Mesendoderm (in vitro differentiated cells): ENCODE measurements at regions not wholly inside any gene's neighbourhood (a gene's known extent, or its start where the extent isn't known, plus 50 kb on each side); places are given as distances from the start of the nearest gene placed in this dataset.
A peak's percentile ranks its signal among the peaks of the same experiment; 100 is the strongest.
"Not testable (repeated sequence)": the region's sequence is repeated elsewhere in the genome, so short reads cannot be mapped to it uniquely, and the experiment has no call there.

Experiments
- DNase-seq: peaks from one replicate; pipeline ENCODE4 v3.0.0; 2013
- H2AK5ac ChIP-seq: 2 replicates; pipeline ENCODE4 v1.6.1; 2013; ENCODE audit warnings: low read length, inconsistent platforms
- H2BK120ac ChIP-seq: 2 replicates; pipeline ENCODE4 v1.6.1; 2013; ENCODE audit warnings: low read depth, mild to moderate bottlenecking, low read length, moderate library complexity, mixed read lengths
- H2BK15ac ChIP-seq: replicated peaks from 2 replicates; pipeline ENCODE4 v1.6.1; 2013; ENCODE audit warnings: low read depth, mild to moderate bottlenecking, moderate library complexity
- H2BK5ac ChIP-seq: 2 replicates; pipeline ENCODE4 v1.6.1; 2013; ENCODE audit warnings: low read length, inconsistent platforms
- H3K18ac ChIP-seq: 2 replicates; pipeline ENCODE4 v1.6.1; 2013; ENCODE audit warnings: mild to moderate bottlenecking, low read length, mixed read lengths
- H3K23ac ChIP-seq: one replicate; pipeline ENCODE4 v1.6.1; 2013; ENCODE audit warnings: low read length
- H3K27ac ChIP-seq: 2 replicates; pipeline ENCODE4 v1.5.1; 2013; ENCODE audit warnings: low read depth, mild to moderate bottlenecking, inconsistent platforms, low read length, moderate library complexity
- H3K27me3 ChIP-seq: 2 replicates; pipeline ENCODE4 v1.6.1; 2013; ENCODE audit warnings: low read length, control low read depth, mild to moderate bottlenecking, inconsistent platforms; ENCODE audit not compliant: insufficient read depth, poor library complexity
- H3K36me3 ChIP-seq: 2 replicates; pipeline ENCODE4 v1.6.1; 2013; ENCODE audit warnings: low read length, inconsistent platforms; ENCODE audit not compliant: control insufficient read depth, insufficient read depth
- H3K4ac ChIP-seq: one replicate; pipeline ENCODE4 v1.6.1; 2013; ENCODE audit warnings: low read depth, mild to moderate bottlenecking, low read length, moderate library complexity
- H3K4me1 ChIP-seq: 2 replicates; pipeline ENCODE4 v1.6.1; 2013; ENCODE audit warnings: low read depth, low read length, inconsistent platforms; ENCODE audit not compliant: control insufficient read depth
- H3K4me2 ChIP-seq: 2 replicates; pipeline ENCODE4 v1.6.1; 2013; ENCODE audit warnings: low read length
- H3K4me3 ChIP-seq: 2 replicates; pipeline ENCODE4 v1.5.1; 2013; ENCODE audit warnings: mild to moderate bottlenecking, low read length
- H3K56ac ChIP-seq: one replicate; pipeline ENCODE4 v1.6.1; 2013; ENCODE audit warnings: low read length
- H3K79me1 ChIP-seq: 2 replicates; pipeline ENCODE4 v1.6.1; 2013; ENCODE audit warnings: low read length, inconsistent platforms
- H3K79me2 ChIP-seq: 2 replicates; pipeline ENCODE4 v1.6.1; 2013; ENCODE audit warnings: mild to moderate bottlenecking, low read length; ENCODE audit not compliant: control insufficient read depth, insufficient read depth
- H3K9ac ChIP-seq: 2 replicates; pipeline ENCODE4 v1.6.1; 2013; ENCODE audit warnings: low read length, inconsistent platforms
- H4K5ac ChIP-seq: one replicate; pipeline ENCODE4 v1.6.1; 2013; ENCODE audit warnings: low read length
- H4K8ac ChIP-seq: one replicate; pipeline ENCODE4 v1.6.1; 2013; ENCODE audit warnings: low read depth, mild to moderate bottlenecking, control low read depth, low read length, moderate library complexity
- WGBS: extraction: QIAGEN DNeasy Blood & Tissue Kit; methylation state at CpG from one replicate; pipeline ENCODE4 v1.1.7; 2013; ENCODE audit warnings: low lambda C conversion rate, missing lambda C conversion rate; ENCODE audit not compliant: insufficient coverage; ENCODE audit errors: extremely low coverage; 5-methylcytosine and 5-hydroxymethylcytosine counted together

DNA sequence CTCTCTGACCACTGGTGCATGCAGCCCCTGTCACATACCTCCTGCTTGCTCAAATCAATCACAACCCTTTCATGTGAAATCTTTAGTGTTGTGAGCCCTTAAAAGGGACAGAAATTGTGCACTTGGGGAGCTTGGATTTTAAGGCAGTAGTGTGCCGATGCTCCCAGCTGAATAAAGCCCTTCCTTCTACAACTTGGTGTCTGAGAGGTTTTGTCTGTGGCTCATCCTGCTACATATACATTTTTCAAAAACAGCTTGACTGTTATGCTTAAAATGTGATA is 413.8 kb downstream of the DAD1 start:
- H4K8ac ChIP-seq, H3K36me3 ChIP-seq, H3K4me3 ChIP-seq, H3K4ac ChIP-seq, H3K79me1 ChIP-seq, H2AK5ac ChIP-seq, H3K27ac ChIP-seq, H3K79me2 ChIP-seq, H2BK15ac ChIP-seq, H3K23ac ChIP-seq, H3K9ac ChIP-seq, H3K27me3 ChIP-seq, H3K18ac ChIP-seq, H3K56ac ChIP-seq, H2BK5ac ChIP-seq, H3K4me2 ChIP-seq, DNase-seq, H4K5ac ChIP-seq, H2BK120ac ChIP-seq, H3K4me1 ChIP-seq: not testable (repeated sequence)
- no CpG with 5 or more reads among the region's 1 CpG for WGBS

- Histone ChIP-seq H2AK5ac (no peak overlapping the region), H3K9ac (no peak overlapping the region), H3K36me3 (no peaks in the 10 kb centered on the region), H3K56ac (no peak overlapping the region), H3K4me3 (no peak overlapping the region), H2BK5ac (no peak overlapping the region), H3K79me1 (no peaks in the 10 kb centered on the region), H4K5ac (no peak overlapping the region), H3K4ac (no peak overlapping the region), H3K18ac (no peak overlapping the region), H3K27me3 (no peaks in the 10 kb centered on the region), H3K23ac (no peak overlapping the region), H4K8ac (no peak overlapping the region), H3K4me1 (no peaks in the 10 kb centered on the region), H3K79me2 (no peaks in the 10 kb centered on the region), H3K27ac (no peak overlapping the region), H2BK120ac (no peak overlapping the region), H3K4me2 (no peak overlapping the region), H2BK15ac (no peak overlapping the region)
- DNase-seq = no peak
- WGBS = no CpG with 5 or more reads among the region's 8 CpGs
Observed at GRCh38 chr14:22174412-22175277, 414.4 kb downstream of the DAD1 start.

DNA sequence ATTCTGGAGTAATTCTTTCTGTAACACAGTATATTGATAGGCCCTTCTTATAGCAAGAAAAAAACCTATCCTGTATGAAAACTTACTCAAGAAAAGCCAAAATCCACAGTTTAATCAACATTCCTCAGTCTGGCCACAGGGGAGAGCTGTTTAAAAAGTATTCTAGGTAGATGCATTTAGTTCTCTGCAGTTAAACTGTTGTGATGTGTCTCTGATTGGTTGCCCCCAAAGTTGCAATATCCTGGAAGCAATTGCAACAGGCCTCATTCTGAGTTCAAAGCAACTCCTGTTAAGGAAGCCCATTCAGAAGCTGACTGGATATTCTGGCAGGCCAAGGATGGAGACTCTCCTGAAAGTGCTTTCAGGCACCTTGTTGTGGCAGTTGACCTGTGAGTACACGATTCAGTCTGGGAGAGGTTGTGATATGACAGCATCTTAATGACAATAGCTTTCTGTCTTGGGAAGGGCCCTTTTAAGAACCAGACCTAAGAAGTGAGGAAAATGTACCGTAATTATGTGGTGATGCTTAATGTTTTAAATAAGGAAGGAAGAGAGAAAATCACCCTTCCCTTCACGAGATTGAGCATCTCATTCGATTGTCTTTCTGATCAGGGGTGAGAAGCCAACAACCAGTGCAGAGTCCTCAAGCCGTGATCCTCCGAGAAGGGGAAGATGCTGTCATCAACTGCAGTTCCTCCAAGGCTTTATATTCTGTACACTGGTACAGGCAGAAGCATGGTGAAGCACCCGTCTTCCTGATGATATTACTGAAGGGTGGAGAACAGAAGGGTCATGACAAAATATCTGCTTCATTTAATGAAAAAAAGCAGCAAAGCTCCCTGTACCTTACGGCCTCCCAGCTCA is 420.7 kb downstream of the DAD1 start:
- H3K79me1 ChIP-seq = no peaks in the 10 kb centered on the region
- H2BK5ac ChIP-seq = no peak overlapping the region
- no peak overlapping the region for H4K8ac ChIP-seq
- H3K4me1 ChIP-seq = no peaks in the 10 kb centered on the region
- no peak overlapping the region for H3K23ac ChIP-seq
- no peak overlapping the region for H3K9ac ChIP-seq
- H3K18ac ChIP-seq = no peak overlapping the region
- WGBS = no CpG with 5 or more reads among the region's 8 CpGs
- H2BK120ac ChIP-seq = no peak overlapping the region
- no peak overlapping the region for H3K4me2 ChIP-seq
- no peaks in the 10 kb centered on the region for H3K27me3 ChIP-seq
- peak; percentile 76 for DNase-seq
- H3K36me3 ChIP-seq = no peaks in the 10 kb centered on the region
- no peak overlapping the region for H3K4ac ChIP-seq
- H3K4me3 ChIP-seq = no peak overlapping the region
- no peak overlapping the region for H2BK15ac ChIP-seq
- no peak overlapping the region for H3K56ac ChIP-seq
- no peaks in the 10 kb centered on the region for H3K79me2 ChIP-seq
- no peak overlapping the region for H4K5ac ChIP-seq
- H3K27ac ChIP-seq = no peak overlapping the region
- H2AK5ac ChIP-seq = no peak overlapping the region

- Histone ChIP-seq H3K4ac (no peak overlapping the region), H3K23ac (no peak overlapping the region), H4K5ac (no peak overlapping the region), H2AK5ac (no peak overlapping the region), H3K79me1 (no peaks in the 10 kb centered on the region), H3K4me1 (no peaks in the 10 kb centered on the region), H2BK120ac (no peak overlapping the region), H3K4me3 (no peak overlapping the region), H3K36me3 (no peaks in the 10 kb centered on the region), H3K27me3 (no peaks in the 10 kb centered on the region), H3K4me2 (no peak overlapping the region), H4K8ac (no peak overlapping the region), H3K18ac (no peak overlapping the region), H3K79me2 (no peaks in the 10 kb centered on the region), H3K56ac (no peak overlapping the region), H2BK5ac (no peak overlapping the region), H3K9ac (no peak overlapping the region), H2BK15ac (no peak overlapping the region), H3K27ac (no peak overlapping the region)
- no peak for DNase-seq
- WGBS = no CpG with 5 or more reads among the region's 3 CpGs
Observed at GRCh38 chr14:22164616-22165015, 424.4 kb downstream of the DAD1 start.

DNA sequence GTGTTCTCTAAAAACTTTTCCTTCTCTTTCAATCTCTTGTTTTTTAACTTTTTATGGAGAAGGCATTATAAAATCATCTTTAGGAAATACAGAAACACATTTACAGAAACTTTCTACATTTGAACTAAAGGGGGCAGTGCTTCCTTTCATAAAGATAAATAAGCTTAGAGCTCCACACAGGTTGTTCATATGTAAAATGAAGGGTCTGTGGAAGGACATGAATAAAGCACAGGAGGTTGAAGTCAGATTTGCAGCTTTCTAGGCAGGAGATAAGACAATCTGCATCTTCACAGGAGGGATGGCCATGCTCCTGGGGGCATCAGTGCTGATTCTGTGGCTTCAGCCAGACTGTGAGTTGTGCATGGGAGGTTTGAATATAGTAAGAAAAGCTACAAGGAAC is 426.0 kb downstream of the DAD1 start:
- H2AK5ac ChIP-seq = no peak overlapping the region
- no peaks in the 10 kb centered on the region for H3K79me1 ChIP-seq
- no peak overlapping the region for H3K4me3 ChIP-seq
- H3K18ac ChIP-seq = no peak overlapping the region
- H3K4me1 ChIP-seq = no peaks in the 10 kb centered on the region
- no peak overlapping the region for H3K56ac ChIP-seq
- H4K5ac ChIP-seq = no peak overlapping the region
- H3K4me2 ChIP-seq = no peak overlapping the region
- no peak overlapping the region for H2BK15ac ChIP-seq
- no peak overlapping the region for H2BK120ac ChIP-seq
- H2BK5ac ChIP-seq = no peak overlapping the region
- no peak overlapping the region for H3K23ac ChIP-seq
- no peaks in the 10 kb centered on the region for H3K36me3 ChIP-seq
- H3K27ac ChIP-seq = no peak overlapping the region
- no peaks in the 10 kb centered on the region for H3K27me3 ChIP-seq
- H4K8ac ChIP-seq = no peak overlapping the region
- no peak overlapping the region for H3K9ac ChIP-seq
- peak; percentile 22 for DNase-seq
- no peak overlapping the region for H3K4ac ChIP-seq
- H3K79me2 ChIP-seq = no peaks in the 10 kb centered on the region
